Endodermal cell (in vitro differentiated cells): ENCODE measurements at regions not wholly inside any gene's neighbourhood (a gene's known extent, or its start where the extent isn't known, plus 50 kb on each side); places are given as distances from the start of the nearest gene placed in this dataset.

Experiments
- DNase-seq: peaks from one replicate; pipeline ENCODE4 v3.0.0-alpha.2; 2017
- H3K27ac ChIP-seq: 2 replicates; pipeline ENCODE4 v1.5.1; 2013; ENCODE audit warnings: mild to moderate bottlenecking, low read depth, low read length, moderate library complexity
- H3K27me3 ChIP-seq: 2 replicates; pipeline ENCODE4 v1.6.1; 2013; ENCODE audit warnings: mild to moderate bottlenecking, low read length, moderate library complexity; ENCODE audit not compliant: insufficient read depth, control insufficient read depth, poor library complexity, severe bottlenecking
- H3K36me3 ChIP-seq: 2 replicates; pipeline ENCODE4 v1.7.0; 2013; ENCODE audit warnings: mild to moderate bottlenecking, low read length, moderate library complexity; ENCODE audit not compliant: control insufficient read depth, insufficient read depth
- H3K4me1 ChIP-seq: one replicate; pipeline ENCODE4 v1.7.0; 2013; ENCODE audit warnings: low read length; ENCODE audit not compliant: control insufficient read depth, insufficient read depth
- H3K4me3 ChIP-seq: 2 replicates; pipeline ENCODE4 v1.5.1; 2013; ENCODE audit warnings: mild to moderate bottlenecking, low read length, moderate library complexity
- H3K9ac ChIP-seq: 2 replicates; pipeline ENCODE4 v1.6.1; 2013; ENCODE audit warnings: mild to moderate bottlenecking, low read length, moderate library complexity; ENCODE audit not compliant: poor library complexity, severe bottlenecking; ENCODE audit errors: extremely low read depth
- H3K9me3 ChIP-seq: 2 replicates; pipeline ENCODE4 v1.6.1; 2013; ENCODE audit warnings: mild to moderate bottlenecking, low read length, moderate library complexity; ENCODE audit not compliant: control insufficient read depth
- H3K27ac Mint-ChIP-seq: 2 replicates; pipeline ENCODE4 v1.8.0; 2020; ENCODE audit warnings: mixed read lengths
- H3K27me3 Mint-ChIP-seq: 2 replicates; pipeline ENCODE4 v1.8.0; 2021; ENCODE audit warnings: mild to moderate bottlenecking, mixed read lengths; ENCODE audit not compliant: insufficient read depth
- H3K36me3 Mint-ChIP-seq: 2 replicates; pipeline ENCODE4 v1.8.0; 2020; ENCODE audit warnings: low read depth, mixed read lengths
- H3K4me1 Mint-ChIP-seq: 2 replicates; pipeline ENCODE4 v1.8.0; 2020; ENCODE audit warnings: mixed read lengths
- H3K4me3 Mint-ChIP-seq: 2 replicates; pipeline ENCODE4 v1.8.0; 2020; ENCODE audit warnings: mild to moderate bottlenecking, moderate library complexity, mixed read lengths
- H3K9me3 Mint-ChIP-seq: 2 replicates; pipeline ENCODE4 v1.8.0; 2020; ENCODE audit warnings: mild to moderate bottlenecking, mixed read lengths
- CTCF ChIP-seq: fragments of 200-600 bp; sonication (generic); conservative IDR thresholded peaks from 2 replicates; pipeline ENCODE4 v1.5.0; 2021; ENCODE audit warnings: antibody characterized with exemption, mild to moderate bottlenecking
- WGBS, 2 experiments: methylation state at CpG; one replicate each; pipeline versions ENCODE4 v1.1.5 to v1.1.7; 2013; ENCODE audit warnings: missing lambda C conversion rate in 2 of 2, mixed read lengths in 1 of 2; ENCODE audit not compliant: insufficient coverage in 1 of 2, insufficient read length in 1 of 2; 5-methylcytosine and 5-hydroxymethylcytosine counted together

DNA sequence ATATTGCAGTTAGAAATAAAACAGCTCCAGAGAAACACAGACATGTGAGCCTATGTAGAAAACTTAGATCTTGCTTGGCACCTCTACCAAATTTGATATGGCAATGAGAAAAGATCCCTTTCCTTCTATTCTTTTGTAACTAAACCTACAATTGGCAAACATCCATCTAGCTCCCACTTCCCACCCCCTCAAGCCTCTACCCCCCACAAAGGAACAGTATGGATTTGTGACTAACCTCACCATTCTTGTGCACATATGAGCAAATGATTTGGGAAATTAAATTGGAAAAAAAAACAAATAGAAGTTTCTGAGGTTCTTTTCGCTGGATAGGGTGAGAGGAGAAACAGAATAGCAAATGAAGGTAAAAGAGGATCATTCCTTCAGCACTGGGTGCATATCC, 85.8 kb upstream of the TIAM2 start:
- Histone ChIP-seq H3K9me3 (no peaks in the 10 kb centered on the region), H3K36me3 (peaks cover 13% of the 10 kb centered on the region), H3K9ac (no peak overlapping the region), H3K4me3 (no peak overlapping the region), H3K4me1 (no peaks in the 10 kb centered on the region), H3K27ac (peak overlapping the region; percentile 64), H3K27me3 (no peaks in the 10 kb centered on the region)
- TF ChIP-seq CTCF: no peak
- H3K27ac Mint-ChIP-seq: peak overlapping the region; percentile 75
- no peaks in the 10 kb centered on the region for H3K9me3 Mint-ChIP-seq
- WGBS, 2 experiments: 82 to 90% methylated on average over 1 of the region's 1 CpG
- H3K27me3 Mint-ChIP-seq: no peaks in the 10 kb centered on the region
- H3K36me3 Mint-ChIP-seq: peaks cover 12% of the 10 kb centered on the region
- H3K4me3 Mint-ChIP-seq: no peak overlapping the region
- H3K4me1 Mint-ChIP-seq: peaks cover 7% of the 10 kb centered on the region
- DNase-seq: no peak

GRCh38 chr6:154909821-154910220, 85.3 kb upstream of the TIAM2 start:
- Mint-ChIP-seq H3K4me3 (no peak overlapping the region), H3K27me3 (no peaks in the 10 kb centered on the region), H3K36me3 (peaks cover 12% of the 10 kb centered on the region), H3K9me3 (no peaks in the 10 kb centered on the region), H3K27ac (peak overlapping the region; percentile 75), H3K4me1 (peaks cover 7% of the 10 kb centered on the region)
- Histone ChIP-seq H3K27ac (peak overlapping the region; percentile 64), H3K4me1 (no peaks in the 10 kb centered on the region), H3K27me3 (no peaks in the 10 kb centered on the region), H3K9ac (no peak overlapping the region), H3K9me3 (no peaks in the 10 kb centered on the region), H3K36me3 (peaks cover 13% of the 10 kb centered on the region), H3K4me3 (no peak overlapping the region)
- WGBS, 2 experiments: 54 to 72% methylated on average over 5 to 7 of the region's 7 CpGs
- TF ChIP-seq CTCF: no peak
- no peak for DNase-seq

- Histone ChIP-seq H3K9me3 (no peaks in the 10 kb centered on the region), H3K36me3 (no peaks in the 10 kb centered on the region), H3K4me1 (no peaks in the 10 kb centered on the region), H3K9ac (no peak overlapping the region), H3K27ac (no peak overlapping the region), H3K4me3 (no peak overlapping the region), H3K27me3 (no peaks in the 10 kb centered on the region)
- no peak overlapping the region for H3K27ac Mint-ChIP-seq
- H3K36me3 Mint-ChIP-seq: no peaks in the 10 kb centered on the region
- H3K4me3 Mint-ChIP-seq: no peak overlapping the region
- no peaks in the 10 kb centered on the region for H3K27me3 Mint-ChIP-seq
- 93 to 99% methylated on average over 4 of the region's 4 CpGs for WGBS, 2 experiments
- TF ChIP-seq CTCF: no peak
- DNase-seq: no peak
- no peaks in the 10 kb centered on the region for H3K9me3 Mint-ChIP-seq
- peaks cover 5% of the 10 kb centered on the region for H3K4me1 Mint-ChIP-seq
Measured at GRCh38 chr6:154914288-154914687, 80.8 kb upstream of the TIAM2 start.
